Lung (tissue), 11 donors: ENCODE measurements at regions not wholly inside any gene's neighbourhood (a gene's known extent, or its start where the extent isn't known, plus 50 kb on each side); places are given as distances from the start of the nearest gene placed in this dataset.

Experiments
- ATAC-seq: fragments of 200-7000 bp; cut with Tn5 transposase; one replicate; pipeline ENCODE4 v1.9.1; 2020; ENCODE audit warnings: moderate number of reproducible peaks; ENCODE audit not compliant: insufficient read depth, low FRiP score
- DNase-seq, 3 donors: peaks; one replicate each; pipeline ENCODE4 v3.0.0-alpha.2; 2013 to 2017
- H3K27ac ChIP-seq, 2 donors: one replicate each; pipeline ENCODE4 v1.5.1; 2013; ENCODE audit warnings: mild to moderate bottlenecking in 2 of 2, moderate library complexity in 2 of 2, control low read depth in 1 of 2, inconsistent platforms in 1 of 2, low read depth in 1 of 2, low read length in 1 of 2
- H3K27me3 ChIP-seq, 3 donors: one replicate each; pipeline ENCODE4 v1.5.1; 2013; ENCODE audit warnings: low read length in 2 of 3; ENCODE audit not compliant: control insufficient read depth in 3 of 3, insufficient read depth in 3 of 3
- H3K36me3 ChIP-seq, 4 donors: one replicate each; pipeline ENCODE4 v1.5.1; 2013; ENCODE audit warnings: low read length in 4 of 4, mild to moderate bottlenecking in 1 of 4, moderate library complexity in 1 of 4; ENCODE audit not compliant: control insufficient read depth in 4 of 4, insufficient read depth in 4 of 4
- H3K4me1 ChIP-seq, 5 donors: one replicate each; pipeline ENCODE4 v1.5.1; 2013; ENCODE audit warnings: low read length in 5 of 5, mild to moderate bottlenecking in 2 of 5, moderate library complexity in 1 of 5; ENCODE audit not compliant: control insufficient read depth in 5 of 5, insufficient read depth in 5 of 5
- H3K4me3 ChIP-seq: one replicate; pipeline ENCODE4 v1.5.1; 2013; ENCODE audit warnings: mild to moderate bottlenecking, control low read depth, moderate library complexity
- H3K9ac ChIP-seq, 2 donors: one replicate each; pipeline ENCODE4 v1.5.1; 2013; ENCODE audit warnings: low read length in 2 of 2, control low read depth in 1 of 2; ENCODE audit not compliant: insufficient read depth in 1 of 2
- H3K9me3 ChIP-seq, 4 donors: one replicate each; pipeline ENCODE4 v1.5.1; 2013; ENCODE audit warnings: low read length in 3 of 4, mild to moderate bottlenecking in 1 of 4, moderate library complexity in 1 of 4; ENCODE audit not compliant: control insufficient read depth in 4 of 4, insufficient read depth in 3 of 4
- WGBS, 2 donors: extraction: QIAGEN DNeasy Blood & Tissue Kit; methylation state at CpG; one replicate each; pipeline ENCODE4 v1.1.7; 2013; 5-methylcytosine and 5-hydroxymethylcytosine counted together
- TF ChIP-seq, protein P1 (sequence below): IDR thresholded peaks from 2 replicates; pipeline ENCODE4 v1.5.1; 2012; ENCODE audit warnings: mild to moderate bottlenecking; ENCODE audit errors: control extremely low read depth, extremely low read depth
- donor health status: control.
- donor health status: control.
- donor health status: Bipolar disorder and iron deficiency.
- donor health status: healthy.
- donor health status: DM: yes; HTN: yes; CAD: no.

DNA sequence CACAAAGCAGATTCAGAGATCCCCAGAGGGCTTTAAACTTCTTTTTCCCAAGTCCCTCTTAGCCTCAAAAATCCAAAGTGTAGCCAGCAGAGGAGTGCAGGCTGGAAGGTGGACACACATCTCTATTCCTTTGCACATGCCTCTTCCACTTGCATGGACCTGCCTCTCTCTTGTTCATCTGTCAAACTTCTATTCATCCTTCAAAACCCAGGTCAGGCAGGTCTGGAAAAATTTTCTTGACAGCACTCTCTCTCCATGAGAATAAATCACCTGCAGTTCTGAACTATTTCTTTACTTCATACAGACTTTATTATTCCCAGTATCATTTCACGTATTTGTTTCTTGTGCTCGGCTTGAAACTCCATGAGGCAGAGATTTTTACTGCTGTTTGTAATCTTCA is 127.5 kb downstream of the SS18 start:
- no peaks in the 10 kb centered on the region for H3K27me3 ChIP-seq
- TF ChIP-seq, protein P1, sequence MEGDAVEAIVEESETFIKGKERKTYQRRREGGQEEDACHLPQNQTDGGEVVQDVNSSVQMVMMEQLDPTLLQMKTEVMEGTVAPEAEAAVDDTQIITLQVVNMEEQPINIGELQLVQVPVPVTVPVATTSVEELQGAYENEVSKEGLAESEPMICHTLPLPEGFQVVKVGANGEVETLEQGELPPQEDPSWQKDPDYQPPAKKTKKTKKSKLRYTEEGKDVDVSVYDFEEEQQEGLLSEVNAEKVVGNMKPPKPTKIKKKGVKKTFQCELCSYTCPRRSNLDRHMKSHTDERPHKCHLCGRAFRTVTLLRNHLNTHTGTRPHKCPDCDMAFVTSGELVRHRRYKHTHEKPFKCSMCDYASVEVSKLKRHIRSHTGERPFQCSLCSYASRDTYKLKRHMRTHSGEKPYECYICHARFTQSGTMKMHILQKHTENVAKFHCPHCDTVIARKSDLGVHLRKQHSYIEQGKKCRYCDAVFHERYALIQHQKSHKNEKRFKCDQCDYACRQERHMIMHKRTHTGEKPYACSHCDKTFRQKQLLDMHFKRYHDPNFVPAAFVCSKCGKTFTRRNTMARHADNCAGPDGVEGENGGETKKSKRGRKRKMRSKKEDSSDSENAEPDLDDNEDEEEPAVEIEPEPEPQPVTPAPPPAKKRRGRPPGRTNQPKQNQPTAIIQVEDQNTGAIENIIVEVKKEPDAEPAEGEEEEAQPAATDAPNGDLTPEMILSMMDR = no peak
- WGBS, 2 donors = 92 to 95% methylated on average over 2 of the region's 2 CpGs
- ATAC-seq (no peak), DNase-seq (no peak)
- no peaks in the 10 kb centered on the region for H3K4me1 ChIP-seq
- H3K36me3 ChIP-seq = no peaks in the 10 kb centered on the region
- no peak overlapping the region for H3K9ac ChIP-seq
- peaks cover 0 to 5% (median under 1%) of the 10 kb centered on the region in 4 donors for H3K9me3 ChIP-seq
- H3K27ac ChIP-seq = no peak overlapping the region
- H3K4me3 ChIP-seq = no peak overlapping the region

DNA sequence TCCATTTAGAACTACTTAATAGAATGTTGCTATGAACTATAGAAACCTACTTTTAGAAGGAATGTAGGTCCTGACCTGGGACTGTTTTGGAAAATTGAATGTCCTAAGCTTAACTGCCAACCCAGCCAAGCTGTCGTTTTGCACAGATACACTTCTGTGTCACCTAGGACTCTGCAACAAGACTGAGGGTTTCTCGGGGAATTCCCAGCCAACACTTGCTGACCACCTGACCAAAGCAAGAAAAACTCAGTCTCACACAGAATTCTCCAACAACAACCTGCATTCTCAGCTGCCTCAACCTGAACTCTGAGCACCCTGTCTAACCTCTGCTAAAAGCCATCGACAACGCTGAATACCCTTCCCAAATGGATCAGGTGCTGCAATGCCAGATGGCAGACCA is 128.2 kb downstream of the SS18 start:
- no peak overlapping the region for H3K9ac ChIP-seq
- no peak for ATAC-seq
- no peaks in the 10 kb centered on the region for H3K36me3 ChIP-seq
- DNase-seq = no peak
- H3K27me3 ChIP-seq = no peaks in the 10 kb centered on the region
- H3K4me1 ChIP-seq = peaks cover 0 to 3% (median 0%) of the 10 kb centered on the region in 5 donors
- no peak overlapping the region for H3K4me3 ChIP-seq
- no peak overlapping the region for H3K27ac ChIP-seq
- TF ChIP-seq, protein P1 = no peak
- 82 to 86% methylated on average over 4 of the region's 4 CpGs for WGBS, 2 donors
- H3K9me3 ChIP-seq = peaks cover 0 to 5% (median under 1%) of the 10 kb centered on the region in 4 donors

DNA sequence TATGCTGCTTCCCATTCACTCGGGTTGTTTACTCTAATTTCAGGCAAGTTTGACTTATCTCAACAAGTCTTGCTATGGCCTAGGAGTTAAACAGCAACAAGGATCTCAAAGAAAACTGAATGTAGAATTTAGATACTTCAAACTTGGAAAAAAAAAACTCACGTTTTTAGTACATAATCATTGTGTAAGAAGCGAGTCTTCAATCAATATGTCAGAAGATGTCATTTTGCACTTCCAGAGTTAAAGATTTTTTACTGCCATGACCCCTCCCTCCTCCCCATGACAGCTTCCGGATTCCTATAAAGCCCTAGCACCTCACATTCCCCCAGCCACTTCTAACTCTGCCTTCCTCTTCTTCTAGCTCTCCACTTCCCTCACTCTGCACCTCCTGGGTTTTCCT is 133.4 kb downstream of the SS18 start:
- DNase-seq (peak in 1 of 3 donors; percentile 28), ATAC-seq (no peak)
- Histone ChIP-seq H3K4me1 (peaks cover 0 to 9% (median 0%) of the 10 kb centered on the region in 5 donors), H3K27me3 (no peaks in the 10 kb centered on the region), H3K4me3 (no peak overlapping the region), H3K9me3 (peaks cover 0 to 5% (median under 1%) of the 10 kb centered on the region in 4 donors), H3K36me3 (no peaks in the 10 kb centered on the region), H3K9ac (no peak overlapping the region), H3K27ac (no peak overlapping the region)
- TF ChIP-seq, protein P1 = no peak
- WGBS, 2 donors = 58 to 67% methylated on average over 4 of the region's 4 CpGs

DNA sequence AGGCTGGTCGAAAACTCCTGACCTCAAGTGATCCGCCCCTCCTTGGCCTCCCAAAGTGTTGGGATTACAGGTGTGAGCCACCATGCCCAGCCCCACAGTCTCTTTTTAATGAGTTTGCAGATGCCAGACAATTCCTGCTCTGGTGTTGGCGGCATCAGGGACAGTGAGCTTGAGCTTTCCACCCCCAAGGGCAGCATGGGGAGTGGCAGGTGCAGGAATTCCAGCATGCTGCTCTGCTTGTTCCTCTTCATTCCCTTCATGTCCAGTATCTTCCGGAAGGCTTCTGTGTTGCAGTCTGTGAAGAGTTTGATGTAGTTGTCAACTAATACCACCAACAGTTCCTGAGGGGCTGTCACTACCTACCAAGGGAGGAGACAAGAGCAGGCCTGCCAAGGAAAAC is 137.3 kb downstream of the SS18 start:
- Histone ChIP-seq H3K9ac (no peak overlapping the region), H3K4me1 (peaks cover 0 to 9% (median 0%) of the 10 kb centered on the region in 5 donors), H3K4me3 (no peak overlapping the region), H3K36me3 (no peaks in the 10 kb centered on the region), H3K9me3 (no peaks in the 10 kb centered on the region), H3K27ac (no peak overlapping the region), H3K27me3 (no peaks in the 10 kb centered on the region)
- DNase-seq (no peak), ATAC-seq (no peak)
- WGBS, 2 donors = 95 to 97% methylated on average over 4 of the region's 4 CpGs
- TF ChIP-seq, protein P1 = no peak
